ENCODE measurements at regions not wholly inside any gene's neighbourhood (a gene's known extent, or its start where the extent isn't known, plus 50 kb on each side); places are given as distances from the start of the nearest gene placed in this dataset.

DNA sequence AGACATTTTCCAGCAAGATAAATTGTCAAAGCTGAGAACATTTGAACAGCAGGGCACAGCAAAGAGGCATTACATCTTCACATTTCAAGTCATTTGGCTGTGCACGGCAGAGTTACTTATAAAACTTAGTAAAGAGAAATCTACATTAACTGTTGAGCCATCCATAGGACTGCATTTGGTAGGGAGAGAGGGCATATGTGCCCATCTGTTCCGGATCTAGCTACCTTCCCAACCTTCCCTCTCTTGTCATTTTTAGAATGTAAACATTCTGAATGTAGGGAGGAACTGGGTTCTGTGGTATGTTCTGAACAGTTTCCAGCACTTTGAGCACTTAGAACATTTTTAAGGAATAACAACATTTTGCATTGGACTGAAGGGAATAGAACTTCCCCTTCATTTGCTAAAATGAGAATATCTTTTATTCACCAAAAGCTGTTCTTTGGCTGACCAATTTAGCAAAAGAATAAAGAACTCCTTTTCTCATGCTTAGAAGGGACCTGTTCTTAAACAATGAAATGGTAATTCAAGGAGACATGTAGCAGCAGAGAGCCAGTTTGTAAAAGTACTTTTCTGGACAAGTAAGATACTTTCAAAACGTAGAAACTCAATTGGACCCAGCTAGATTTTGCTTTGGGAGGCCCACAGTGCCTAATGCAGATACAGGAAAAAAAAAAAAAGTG is 104.4 kb downstream of the CETN3 start:
- H3K27ac ChIP-seq: no peak overlapping the region
- H3K9me3 ChIP-seq: no peaks in the 10 kb centered on the region
- intact Hi-C loops (cut with DNase I): no loop called here
- no peak for TF ChIP-seq POLR2A (IDR thresholded peaks at IDR 0.05)
- TF ChIP-seq, protein P1, sequence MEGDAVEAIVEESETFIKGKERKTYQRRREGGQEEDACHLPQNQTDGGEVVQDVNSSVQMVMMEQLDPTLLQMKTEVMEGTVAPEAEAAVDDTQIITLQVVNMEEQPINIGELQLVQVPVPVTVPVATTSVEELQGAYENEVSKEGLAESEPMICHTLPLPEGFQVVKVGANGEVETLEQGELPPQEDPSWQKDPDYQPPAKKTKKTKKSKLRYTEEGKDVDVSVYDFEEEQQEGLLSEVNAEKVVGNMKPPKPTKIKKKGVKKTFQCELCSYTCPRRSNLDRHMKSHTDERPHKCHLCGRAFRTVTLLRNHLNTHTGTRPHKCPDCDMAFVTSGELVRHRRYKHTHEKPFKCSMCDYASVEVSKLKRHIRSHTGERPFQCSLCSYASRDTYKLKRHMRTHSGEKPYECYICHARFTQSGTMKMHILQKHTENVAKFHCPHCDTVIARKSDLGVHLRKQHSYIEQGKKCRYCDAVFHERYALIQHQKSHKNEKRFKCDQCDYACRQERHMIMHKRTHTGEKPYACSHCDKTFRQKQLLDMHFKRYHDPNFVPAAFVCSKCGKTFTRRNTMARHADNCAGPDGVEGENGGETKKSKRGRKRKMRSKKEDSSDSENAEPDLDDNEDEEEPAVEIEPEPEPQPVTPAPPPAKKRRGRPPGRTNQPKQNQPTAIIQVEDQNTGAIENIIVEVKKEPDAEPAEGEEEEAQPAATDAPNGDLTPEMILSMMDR (IDR thresholded peaks at IDR 0.05): no peak
- H3K27me3 ChIP-seq: no peaks in the 10 kb centered on the region
- DNase-seq (no peak), ATAC-seq (no peak)
- no peaks in the 10 kb centered on the region for H3K36me3 ChIP-seq (replicated peaks in 1 of 2; ENCODE audit: insufficient read depth in 1 of 2, low read depth in 2 of 2)
- WGBS, 2 donors: 50 to 51% methylated on average over 3 of the region's 3 CpGs
- H3K4me1 ChIP-seq: peaks cover 6% of the 10 kb centered on the region
- no peak overlapping the region for H3K4me3 ChIP-seq

GRCh38 chr5:90301248-90301647 is 108.3 kb downstream of the CETN3 start:
- H3K27ac ChIP-seq: no peak overlapping the region
- H3K4me3 ChIP-seq: no peak overlapping the region
- TF ChIP-seq, protein P1 (IDR thresholded peaks at IDR 0.05): no peak
- TF ChIP-seq POLR2A (IDR thresholded peaks at IDR 0.05): no peak
- no peaks in the 10 kb centered on the region for H3K9me3 ChIP-seq
- ATAC-seq (no peak), DNase-seq (no peak)
- H3K36me3 ChIP-seq (replicated peaks in 1 of 2; ENCODE audit: insufficient read depth in 1 of 2, low read depth in 2 of 2): no peaks in the 10 kb centered on the region
- H3K4me1 ChIP-seq: no peaks in the 10 kb centered on the region
- WGBS, 2 donors: 54 to 68% methylated on average over 2 of the region's 2 CpGs
- H3K27me3 ChIP-seq: no peaks in the 10 kb centered on the region
- intact Hi-C loops (cut with DNase I): no loop called here

- 56 to 64% methylated on average over 7 of the region's 7 CpGs for WGBS, 2 donors
- intact Hi-C loops (cut with DNase I): no loop called here
- TF ChIP-seq POLR2A (IDR thresholded peaks at IDR 0.05): no peak
- TF ChIP-seq, protein P1 (IDR thresholded peaks at IDR 0.05): no peak
- Histone ChIP-seq H3K27me3 (no peaks in the 10 kb centered on the region), H3K4me3 (no peak overlapping the region), H3K4me1 (no peaks in the 10 kb centered on the region), H3K9me3 (no peaks in the 10 kb centered on the region), H3K36me3 (replicated peaks in 1 of 2; ENCODE audit: insufficient read depth in 1 of 2, low read depth in 2 of 2) (no peaks in the 10 kb centered on the region), H3K27ac (no peak overlapping the region)
- DNase-seq: no peak
- no peak for ATAC-seq
Measured at GRCh38 chr5:90297045-90297764, 112.4 kb downstream of the CETN3 start.

GRCh38 chr5:90294604-90295003 is 115.0 kb downstream of the CETN3 start:
- Histone ChIP-seq H3K4me1 (no peaks in the 10 kb centered on the region), H3K27me3 (no peaks in the 10 kb centered on the region), H3K9me3 (no peaks in the 10 kb centered on the region), H3K4me3 (no peak overlapping the region), H3K36me3 (replicated peaks in 1 of 2; ENCODE audit: insufficient read depth in 1 of 2, low read depth in 2 of 2) (no peaks in the 10 kb centered on the region), H3K27ac (no peak overlapping the region)
- DNase-seq (no peak), ATAC-seq (no peak)
- intact Hi-C loops (cut with DNase I): no loop called here
- TF ChIP-seq, protein P1 (IDR thresholded peaks at IDR 0.05): no peak
- TF ChIP-seq POLR2A (IDR thresholded peaks at IDR 0.05): no peak
- 70 to 72% methylated on average over 5 of the region's 5 CpGs for WGBS, 2 donors
